ENCODE measurements at regions not wholly inside any gene's neighbourhood (a gene's known extent, or its start where the extent isn't known, plus 50 kb on each side); places are given as distances from the start of the nearest gene placed in this dataset.

DNA sequence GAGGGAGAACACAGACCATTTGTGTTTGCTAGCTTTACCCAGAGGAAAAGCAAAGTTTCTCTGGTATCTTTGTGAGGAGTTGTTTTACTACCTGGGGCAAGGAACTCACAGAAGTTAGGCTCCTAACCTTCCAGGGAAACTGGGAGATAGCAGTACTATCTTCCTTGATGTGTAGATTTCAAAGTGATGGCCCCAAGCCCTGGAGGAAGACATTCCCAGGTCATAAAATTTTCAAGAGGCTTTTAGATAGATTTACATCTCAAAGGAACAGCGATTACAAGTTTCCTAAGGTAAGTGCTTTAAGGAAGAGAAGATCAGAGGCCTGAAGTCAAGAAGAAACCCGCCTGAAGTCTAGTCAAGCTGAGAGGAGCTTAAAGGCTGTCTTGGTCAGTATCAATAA, 1187.8 kb upstream of the TMEFF2 start:
- Histone ChIP-seq H3K9me3 (no peaks in the 10 kb centered on the region), H3K27ac (no peak overlapping the region), H3K4me2 (no peak overlapping the region), H3K4me1 (no peaks in the 10 kb centered on the region), H3K4me3 (no peak overlapping the region)
- FAIRE-seq (no peak), ATAC-seq (no peak), DNase-seq (ENCODE audit: low read depth in 1 of 2, low spot score in 1 of 2) (no peak)
- POLR2A ChIA-PET: no interaction called here
- WGBS (ENCODE audit: missing lambda C conversion rate): 61% methylated on average over 2 of the region's 2 CpGs
- CTCF ChIA-PET: no interaction called here
- TF ChIP-seq USF2 (IDR thresholded peaks at IDR 0.05) (no peak), GATA3 (IDR thresholded peaks at IDR 0.05; ENCODE audit: borderline replicate concordance) (no peak), BHLHE40 (IDR thresholded peaks at IDR 0.05; ENCODE audit: low read depth, low read length) (no peak), RAD21 (conservative IDR thresholded peaks at IDR 0.05 in 1 of 2, IDR thresholded peaks at IDR 0.05 in 1 of 2) (no peak), RARB (CRISPR knock-in tag; IDR thresholded peaks at IDR 0.05) (no peak), EP300 (IDR thresholded peaks at IDR 0.05) (no peak), PHF8 (IDR thresholded peaks at IDR 0.05; ENCODE audit: borderline replicate concordance, low read depth) (no peak), NFE2L2 (conservative IDR thresholded peaks at IDR 0.05; ENCODE audit: low read length) (no peak), ZNF302 (CRISPR knock-in tag; IDR thresholded peaks at IDR 0.05) (no peak), FOXS1 (CRISPR knock-in tag; IDR thresholded peaks at IDR 0.05) (no peak), CBX8 (IDR thresholded peaks at IDR 0.05) (no peak)
- TF ChIP-seq, protein P1, sequence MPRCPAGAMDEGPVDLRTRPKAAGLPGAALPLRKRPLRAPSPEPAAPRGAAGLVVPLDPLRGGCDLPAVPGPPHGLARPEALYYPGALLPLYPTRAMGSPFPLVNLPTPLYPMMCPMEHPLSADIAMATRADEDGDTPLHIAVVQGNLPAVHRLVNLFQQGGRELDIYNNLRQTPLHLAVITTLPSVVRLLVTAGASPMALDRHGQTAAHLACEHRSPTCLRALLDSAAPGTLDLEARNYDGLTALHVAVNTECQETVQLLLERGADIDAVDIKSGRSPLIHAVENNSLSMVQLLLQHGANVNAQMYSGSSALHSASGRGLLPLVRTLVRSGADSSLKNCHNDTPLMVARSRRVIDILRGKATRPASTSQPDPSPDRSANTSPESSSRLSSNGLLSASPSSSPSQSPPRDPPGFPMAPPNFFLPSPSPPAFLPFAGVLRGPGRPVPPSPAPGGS (IDR thresholded peaks at IDR 0.05): no peak

DNA sequence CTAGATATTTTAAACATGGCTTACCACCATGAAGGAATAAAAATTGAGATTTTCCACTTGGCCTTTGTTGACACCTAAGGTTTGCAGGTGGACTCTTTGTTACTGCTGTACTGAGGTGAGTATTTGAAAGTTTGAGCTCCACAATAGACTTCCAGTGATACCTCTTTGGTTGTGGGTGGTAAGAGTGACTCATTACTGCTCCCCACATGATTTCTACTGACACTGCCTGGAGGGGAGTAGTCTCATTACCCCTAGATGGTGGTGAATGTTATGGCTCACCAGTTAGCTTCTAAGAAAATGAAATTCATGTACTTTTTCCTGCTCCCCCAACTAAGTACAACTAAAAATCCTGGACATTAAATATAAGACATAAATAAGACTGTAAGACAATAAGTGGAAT, 1183.1 kb upstream of the TMEFF2 start:
- Histone ChIP-seq H3K4me1 (no peaks in the 10 kb centered on the region), H3K9me3 (no peaks in the 10 kb centered on the region), H3K4me3 (no peak overlapping the region), H3K27ac (no peak overlapping the region), H3K4me2 (no peak overlapping the region)
- TF ChIP-seq RCOR1 (IDR thresholded peaks at IDR 0.05; ENCODE audit: low read depth, low read length) (no peak), HES2 (IDR thresholded peaks at IDR 0.05) (no peak), SREBF2 (IDR thresholded peaks at IDR 0.05) (no peak), MAFK (IDR thresholded peaks at IDR 0.05; ENCODE audit: partially characterized antibody) (no peak), ZNF302 (CRISPR knock-in tag; IDR thresholded peaks at IDR 0.05) (no peak), CEBPB (IDR thresholded peaks at IDR 0.05) (no peak), RAD21 (conservative IDR thresholded peaks at IDR 0.05 in 1 of 2, IDR thresholded peaks at IDR 0.05 in 1 of 2) (no peak), NPAS2 (CRISPR knock-in tag; IDR thresholded peaks at IDR 0.05; ENCODE audit: borderline replicate concordance) (no peak)
- FAIRE-seq (no peak), ATAC-seq (no peak), DNase-seq (ENCODE audit: low read depth in 1 of 2, low spot score in 1 of 2) (no peak)
- ChIA-PET CTCF (no interaction called here), POLR2A (no interaction called here)

DNA sequence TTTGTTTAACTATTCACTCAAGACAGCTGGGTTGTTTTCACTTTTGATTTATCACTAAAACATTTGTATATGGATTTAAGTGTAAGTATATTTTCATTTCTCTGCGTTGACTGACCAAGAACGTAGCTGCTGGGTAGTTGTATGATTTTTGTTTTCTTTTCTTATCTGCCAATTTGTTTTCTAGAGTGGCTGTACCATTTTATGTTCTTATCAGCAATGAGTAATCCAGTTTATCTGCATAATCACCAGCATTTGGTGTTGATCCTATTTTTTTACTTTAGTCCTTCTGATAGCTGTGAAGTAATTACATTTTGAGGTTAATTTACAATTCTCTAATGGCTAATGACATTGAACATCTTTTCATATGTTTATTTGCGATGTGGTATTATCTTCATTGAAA, 1178.4 kb upstream of the TMEFF2 start:
- Histone ChIP-seq H3K4me3 (no peak overlapping the region), H3K9me3 (no peaks in the 10 kb centered on the region), H3K27ac (no peak overlapping the region), H3K4me2 (no peak overlapping the region), H3K4me1 (no peaks in the 10 kb centered on the region)
- FAIRE-seq (no peak), DNase-seq (ENCODE audit: low read depth in 1 of 2, low spot score in 1 of 2) (no peak), ATAC-seq (no peak)
- ChIA-PET POLR2A (no interaction called here), CTCF (no interaction called here)
- no peak for TF ChIP-seq HDAC2 (IDR thresholded peaks at IDR 0.05)
- TF ChIP-seq HOXB5 (CRISPR knock-in tag; IDR thresholded peaks at IDR 0.05): no peak
- no peak for TF ChIP-seq CEBPB (IDR thresholded peaks at IDR 0.05)
- no peak for TF ChIP-seq MAX (IDR thresholded peaks at IDR 0.05)
- no peak for TF ChIP-seq MYC (IDR thresholded peaks at IDR 0.05; ENCODE audit: borderline replicate concordance, low read length)
- no peak for TF ChIP-seq TP53 (CRISPR knock-in tag; IDR thresholded peaks at IDR 0.05)
- TF ChIP-seq SREBF2 (IDR thresholded peaks at IDR 0.05): no peak
- TF ChIP-seq POLR2AphosphoS2 (conservative IDR thresholded peaks at IDR 0.05; ENCODE audit: low read length): no peak
- TF ChIP-seq, protein P2, sequence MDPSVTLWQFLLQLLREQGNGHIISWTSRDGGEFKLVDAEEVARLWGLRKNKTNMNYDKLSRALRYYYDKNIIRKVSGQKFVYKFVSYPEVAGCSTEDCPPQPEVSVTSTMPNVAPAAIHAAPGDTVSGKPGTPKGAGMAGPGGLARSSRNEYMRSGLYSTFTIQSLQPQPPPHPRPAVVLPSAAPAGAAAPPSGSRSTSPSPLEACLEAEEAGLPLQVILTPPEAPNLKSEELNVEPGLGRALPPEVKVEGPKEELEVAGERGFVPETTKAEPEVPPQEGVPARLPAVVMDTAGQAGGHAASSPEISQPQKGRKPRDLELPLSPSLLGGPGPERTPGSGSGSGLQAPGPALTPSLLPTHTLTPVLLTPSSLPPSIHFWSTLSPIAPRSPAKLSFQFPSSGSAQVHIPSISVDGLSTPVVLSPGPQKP (IDR thresholded peaks at IDR 0.05; ENCODE audit: low read depth, low read length): no peak
- no peak for TF ChIP-seq KDM5A (IDR thresholded peaks at IDR 0.05)
- TF ChIP-seq CHD4 (IDR thresholded peaks at IDR 0.05; ENCODE audit: borderline replicate concordance): no peak
- TF ChIP-seq PBX3 (IDR thresholded peaks at IDR 0.05): no peak
- TF ChIP-seq FOSB (CRISPR knock-in tag; IDR thresholded peaks at IDR 0.05): no peak
- TF ChIP-seq ESRRA (IDR thresholded peaks at IDR 0.05; ENCODE audit: borderline replicate concordance, low read length): no peak
- no peak for TF ChIP-seq EHMT2 (IDR thresholded peaks at IDR 0.05; ENCODE audit: low read depth)
- no peak for TF ChIP-seq EHF (CRISPR knock-in tag; IDR thresholded peaks at IDR 0.05)
- no peak for TF ChIP-seq HOXB13 (CRISPR knock-in tag; IDR thresholded peaks at IDR 0.05; ENCODE audit: low read depth)
- whole genome bisulfite sequencing (ENCODE audit: missing lambda C conversion rate): 55% methylated on average over 3 of the region's 3 CpGs
